Left kidney (tissue), 1 donor: ENCODE measurements at regions not wholly inside any gene's neighbourhood (a gene's known extent, or its start where the extent isn't known, plus 50 kb on each side); places are given as distances from the start of the nearest gene placed in this dataset.
"Not testable (repeated sequence)": the region's sequence is repeated elsewhere in the genome, so short reads cannot be mapped to it uniquely, and the experiment has no call there.

Experiments
- DNase-seq: peaks from one replicate; pipeline ENCODE4 v3.0.0-alpha.2; 2013

- DNase-seq = no peak
Observed at GRCh38 chr13:55981381-55981780, 1159.3 kb upstream of the PRR20A start.

DNA sequence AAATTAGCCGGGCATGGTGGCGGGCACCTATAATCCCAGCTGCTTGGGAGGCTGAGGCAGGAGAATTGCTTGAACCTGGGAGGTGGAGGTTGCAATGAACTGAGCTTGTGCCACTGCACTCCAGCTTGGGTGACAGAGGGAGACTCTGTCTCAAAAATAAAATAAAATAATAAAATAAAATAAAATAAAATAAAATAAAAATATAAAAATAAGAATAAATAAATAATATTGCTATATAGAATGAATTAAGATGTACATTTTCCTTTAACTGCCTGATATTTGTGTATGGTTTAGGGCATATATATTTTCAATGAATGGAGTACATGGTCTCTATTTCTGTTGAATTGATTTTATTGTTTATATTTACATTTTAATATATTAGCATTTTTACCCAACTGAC is 1156.7 kb upstream of the PRR20A start:
- DNase-seq = not testable (repeated sequence)

- no peak for DNase-seq
Observed at GRCh38 chr13:55990631-55991030, 1150.1 kb upstream of the PRR20A start.

DNA sequence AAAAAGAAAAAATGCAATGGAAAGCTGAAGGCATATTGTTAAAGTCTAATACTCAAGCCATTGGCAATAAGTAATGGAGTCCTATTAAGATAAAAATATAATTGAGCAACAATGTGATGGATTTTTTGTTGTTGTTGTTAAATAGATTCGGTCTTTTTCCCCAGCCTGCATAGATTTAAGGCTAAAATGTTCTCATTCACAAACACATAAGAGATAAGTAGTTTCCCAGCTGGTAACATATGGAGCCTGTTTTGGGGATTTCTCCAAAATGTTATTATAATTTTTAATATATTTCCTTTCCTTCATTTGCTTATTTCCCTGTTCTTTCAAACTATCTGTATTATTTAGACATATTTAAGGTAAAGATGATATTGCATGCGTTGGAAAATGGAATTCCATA is 1149.1 kb upstream of the PRR20A start:
- no peak for DNase-seq

DNA sequence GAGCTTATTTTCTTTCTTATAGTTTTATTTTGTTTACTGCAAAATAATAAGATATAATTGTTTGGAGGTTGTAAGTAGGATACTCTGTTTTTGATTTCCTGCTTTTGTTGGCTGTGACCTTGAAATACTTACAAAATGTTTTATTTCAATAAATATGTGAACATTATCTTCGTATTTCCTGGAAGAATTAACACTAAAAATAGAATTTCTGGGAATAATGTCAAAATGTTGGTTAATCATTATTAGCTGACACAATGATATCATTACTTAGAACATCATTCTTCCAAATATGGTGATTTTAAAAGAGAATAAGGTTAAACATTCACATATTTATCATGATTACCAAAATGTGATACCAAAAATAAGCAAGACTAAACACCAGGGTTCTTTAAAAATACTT is 1148.6 kb upstream of the PRR20A start:
- no peak for DNase-seq

DNA sequence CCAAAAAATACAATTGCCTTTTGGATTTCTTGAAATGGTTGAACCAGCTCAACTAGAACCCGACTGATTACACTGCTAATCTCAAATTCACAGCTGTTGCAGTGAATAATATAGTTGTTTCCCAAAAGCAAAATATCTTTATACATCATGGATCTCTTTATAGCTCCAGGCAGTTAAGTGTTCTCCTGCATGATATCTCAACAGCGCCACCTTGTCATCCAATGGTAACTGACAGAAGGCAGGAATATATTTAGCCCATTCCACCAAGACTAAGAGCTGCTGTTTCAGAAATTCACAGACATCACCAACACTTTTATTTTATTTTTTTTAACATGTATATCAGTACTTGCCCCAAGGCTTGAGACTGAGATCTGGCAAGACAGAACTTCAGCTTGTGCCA is 1141.0 kb upstream of the PRR20A start:
- DNase-seq = no peak

DNA sequence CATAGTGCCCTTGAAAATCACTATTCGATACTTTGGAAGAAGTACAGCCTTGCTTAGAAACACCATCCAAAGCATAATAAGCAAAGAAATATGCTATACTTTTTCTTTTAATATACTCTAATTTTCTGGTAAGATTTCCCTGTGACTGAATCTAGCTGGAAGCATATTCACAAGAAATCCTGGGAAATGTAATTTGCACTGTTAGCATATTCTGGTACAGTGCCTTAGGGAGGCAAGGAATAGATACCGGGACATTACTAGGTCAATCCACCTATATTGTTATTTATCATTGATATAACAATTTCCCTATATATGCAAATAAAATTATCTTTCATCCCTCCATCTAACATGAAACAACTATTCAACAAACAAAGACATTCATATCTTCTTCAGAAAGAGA is 1131.3 kb upstream of the PRR20A start:
- DNase-seq = no peak

DNA sequence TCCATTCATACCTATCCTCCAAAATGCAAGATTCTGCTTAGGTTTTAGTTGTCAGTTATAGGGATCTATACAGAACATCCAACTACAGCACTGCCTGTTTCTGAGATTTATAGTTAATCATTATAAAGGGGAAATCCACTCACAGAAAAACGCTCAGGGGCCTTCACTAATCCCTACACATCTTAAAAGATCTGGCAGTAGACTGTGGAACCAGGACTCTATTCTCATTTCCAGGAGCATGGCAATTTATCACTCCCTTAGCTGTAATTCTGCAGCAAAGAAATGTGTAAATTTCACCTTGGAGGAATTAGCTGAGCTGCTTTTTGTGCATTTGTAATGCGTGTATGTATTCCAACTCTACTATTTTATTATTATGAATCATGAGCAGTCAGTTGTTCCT is 1128.1 kb upstream of the PRR20A start:
- DNase-seq = no peak

- no peak for DNase-seq
Observed at GRCh38 chr13:56015919-56016318, 1124.8 kb upstream of the PRR20A start.

GRCh38 chr13:56019606-56020005 is 1121.1 kb upstream of the PRR20A start:
- DNase-seq = no peak

DNA sequence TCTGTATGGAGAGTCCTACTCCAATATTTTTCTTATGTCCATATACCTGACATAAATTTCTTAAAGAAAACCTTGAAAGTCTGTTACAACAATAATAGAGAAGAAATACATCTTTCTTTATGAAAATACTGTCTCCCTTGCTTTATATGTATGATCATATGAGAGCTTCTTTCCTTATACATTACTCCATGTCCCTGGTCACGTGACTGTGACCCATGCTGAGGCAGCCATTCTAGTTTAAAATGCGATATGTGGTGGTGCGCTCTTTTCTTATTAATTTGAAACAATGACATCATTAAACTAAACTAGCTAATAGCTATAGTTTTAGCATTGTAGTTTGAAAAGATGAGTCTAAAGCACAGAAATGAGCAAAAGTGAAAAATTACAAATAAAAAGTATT is 1120.3 kb upstream of the PRR20A start:
- no peak for DNase-seq

GRCh38 chr13:56039992-56040391 is 1100.7 kb upstream of the PRR20A start:
- no peak for DNase-seq

- DNase-seq = no peak
Observed at GRCh38 chr13:56066321-56066720, 1074.4 kb upstream of the PRR20A start.

- DNase-seq = no peak
Observed at GRCh38 chr13:56102641-56103040, 1038.1 kb upstream of the PRR20A start.

DNA sequence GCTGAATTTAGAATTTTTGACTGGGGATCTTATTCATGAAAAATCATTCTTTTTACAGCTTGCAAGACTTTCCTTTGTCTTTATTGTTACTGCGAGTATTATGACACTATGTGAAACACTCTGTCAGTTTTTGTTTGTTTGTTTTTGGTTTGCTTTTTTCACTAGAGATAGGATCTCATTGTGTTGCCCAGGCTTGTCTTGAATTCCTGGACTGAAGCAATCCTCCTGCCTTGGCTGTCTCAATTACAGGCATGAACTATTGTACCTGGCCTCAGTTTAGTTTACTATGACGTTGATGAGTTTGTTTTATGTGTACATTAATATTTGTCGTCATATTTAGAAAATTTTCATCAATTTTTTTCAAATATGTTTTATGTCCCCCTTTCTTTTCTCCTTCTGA is 1030.0 kb upstream of the PRR20A start:
- DNase-seq = no peak

DNA sequence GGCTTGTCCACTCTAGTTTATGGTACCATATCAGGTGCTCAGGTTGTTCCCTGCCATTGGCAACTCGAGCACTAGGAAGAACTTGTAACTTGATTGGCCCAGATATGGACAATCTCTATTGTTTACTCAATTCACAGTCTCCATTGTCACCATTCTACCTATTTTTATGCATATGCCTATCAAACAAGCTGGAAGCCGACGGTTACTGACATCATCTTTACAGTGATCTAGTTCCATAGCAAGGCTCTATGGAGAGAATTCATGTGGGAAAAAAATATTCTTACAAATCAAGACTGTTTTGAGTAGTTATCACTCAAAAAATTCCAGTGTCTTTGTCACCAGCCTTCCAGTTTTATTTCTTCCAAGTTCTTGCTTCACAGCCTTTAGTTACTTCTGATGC is 1006.2 kb upstream of the PRR20A start:
- DNase-seq = no peak

- no peak for DNase-seq
Observed at GRCh38 chr13:56166864-56167263, 973.9 kb upstream of the PRR20A start.

DNA sequence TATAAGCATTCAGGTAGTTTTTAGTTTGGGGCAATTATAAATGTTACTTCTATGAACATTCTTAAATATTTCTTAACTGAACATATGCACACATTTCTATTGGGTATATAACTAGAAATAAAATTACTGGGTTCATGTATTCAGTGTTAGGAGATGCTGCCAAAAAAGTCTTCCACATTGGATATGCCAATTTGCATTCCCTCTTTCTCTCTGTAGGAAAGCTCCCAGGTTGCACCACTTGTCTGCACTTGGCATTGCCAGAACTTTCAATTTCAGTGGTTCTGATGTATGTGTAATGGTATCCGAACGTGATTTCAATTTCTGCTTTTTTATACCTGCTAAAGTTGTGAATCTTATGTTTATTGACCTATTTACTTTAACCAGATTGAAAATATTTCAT is 972.1 kb upstream of the PRR20A start:
- DNase-seq = no peak

DNA sequence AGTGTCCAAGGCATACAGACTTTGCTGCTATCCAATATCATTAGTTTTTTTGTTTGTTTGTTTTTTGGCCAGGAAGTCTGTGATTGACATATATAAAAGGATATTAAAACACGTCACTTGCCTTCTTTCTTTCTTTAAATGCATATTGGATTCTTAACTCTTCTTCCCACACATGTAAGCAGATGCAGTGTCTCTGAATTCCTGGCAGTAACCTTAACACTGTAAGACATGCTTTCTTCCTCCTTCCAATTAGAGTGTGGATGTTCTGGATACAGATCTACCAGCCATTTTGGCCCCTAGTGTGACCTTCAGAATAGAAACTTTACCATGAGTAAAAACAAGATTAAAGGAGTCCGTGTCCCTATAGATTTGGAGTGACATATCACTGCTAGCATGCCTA is 967.4 kb upstream of the PRR20A start:
- DNase-seq = no peak

GRCh38 chr13:56182598-56182997 is 958.1 kb upstream of the PRR20A start:
- no peak for DNase-seq

DNA sequence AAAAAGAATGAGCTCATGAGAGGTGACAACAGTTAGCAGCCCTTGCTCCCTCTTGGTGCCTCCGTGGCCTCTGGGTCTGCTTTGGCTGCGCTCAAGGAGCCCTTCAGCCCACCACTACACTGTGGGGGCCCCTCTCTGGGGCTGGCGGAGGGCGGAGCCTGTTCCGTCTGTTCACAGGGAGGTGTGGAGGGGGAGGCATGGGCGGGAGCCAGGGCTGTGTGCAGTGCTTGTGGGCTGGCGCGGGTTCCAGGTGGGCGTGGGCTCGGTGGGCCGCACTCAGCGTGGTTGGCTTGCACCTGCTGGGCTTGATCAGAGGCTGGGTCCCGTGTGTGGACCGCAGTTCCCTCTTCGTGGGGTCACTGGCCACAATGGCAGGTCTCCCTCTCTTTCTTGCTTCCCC is 953.4 kb upstream of the PRR20A start:
- DNase-seq = no peak

DNA sequence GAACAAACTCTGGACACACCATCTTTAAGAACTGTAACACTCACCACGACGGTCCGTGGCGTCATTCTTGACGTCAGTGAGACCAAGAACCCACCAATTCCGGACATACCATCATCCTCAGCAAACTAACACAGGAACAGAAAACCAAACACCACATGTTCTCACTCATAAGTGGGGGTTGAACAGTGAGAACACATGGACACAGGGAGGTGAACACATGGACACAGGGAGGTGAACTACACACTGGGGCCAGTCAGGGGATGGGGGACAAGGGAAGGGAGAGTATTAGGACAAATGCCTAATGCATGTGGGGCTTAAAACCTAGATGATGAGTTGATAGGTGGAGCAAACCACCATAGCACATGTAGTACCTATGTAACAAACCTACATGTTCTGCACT is 952.1 kb upstream of the PRR20A start:
- DNase-seq = not testable (repeated sequence)

- no peak for DNase-seq
Observed at GRCh38 chr13:56189439-56189838, 951.3 kb upstream of the PRR20A start.

DNA sequence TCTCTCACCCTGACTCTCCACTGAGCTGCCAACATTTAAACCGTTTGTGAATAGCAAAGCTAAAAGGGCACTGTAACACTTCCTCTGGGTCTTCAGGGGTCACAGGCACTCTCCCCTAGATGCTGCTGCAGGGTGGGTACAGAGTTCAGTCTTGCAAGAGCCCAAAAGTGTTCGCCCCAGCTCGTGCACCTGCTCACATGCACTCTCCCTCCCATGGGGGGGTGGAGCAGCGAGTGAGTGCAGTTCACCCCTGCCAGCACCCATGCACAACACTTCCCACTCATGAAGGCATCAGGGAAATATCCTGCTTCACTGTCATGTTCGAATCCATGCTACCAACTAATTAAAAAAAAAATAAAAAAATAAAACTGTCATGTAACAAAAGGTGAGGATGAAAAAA is 950.7 kb upstream of the PRR20A start:
- no peak for DNase-seq

- DNase-seq = no peak
Observed at GRCh38 chr13:56198350-56198749, 942.4 kb upstream of the PRR20A start.

DNA sequence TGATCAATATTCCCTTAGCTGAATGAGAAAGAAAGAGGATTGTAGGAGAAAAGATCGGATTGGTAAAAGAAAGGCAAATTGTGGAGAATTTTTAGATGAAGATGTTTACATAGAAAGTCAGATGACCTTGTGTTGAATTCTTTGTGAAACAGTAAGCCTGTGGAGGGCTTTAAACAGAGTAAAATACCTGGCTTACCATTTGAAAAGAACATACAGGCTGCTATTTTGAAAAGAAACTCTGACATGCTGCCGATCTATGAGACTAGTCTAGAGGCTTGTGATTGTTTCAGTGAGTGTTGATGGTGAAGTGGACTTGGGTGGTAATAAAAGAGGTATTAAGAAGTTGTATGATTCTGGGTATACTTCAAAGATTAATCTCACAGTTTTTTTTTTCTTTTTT is 938.9 kb upstream of the PRR20A start:
- no peak for DNase-seq
